Mesenteric fat pad (tissue), 1 donor: ENCODE measurements at regions not wholly inside any gene's neighbourhood (a gene's known extent, or its start where the extent isn't known, plus 50 kb on each side); places are given as distances from the start of the nearest gene placed in this dataset.

Experiments used
- DNase-seq: peaks from one replicate; pipeline ENCODE4 v3.0.0-alpha.2; 2020; ENCODE audit warnings: low spot score
- donor health status: DM: yes; HTN: yes; CAD: no.

DNA sequence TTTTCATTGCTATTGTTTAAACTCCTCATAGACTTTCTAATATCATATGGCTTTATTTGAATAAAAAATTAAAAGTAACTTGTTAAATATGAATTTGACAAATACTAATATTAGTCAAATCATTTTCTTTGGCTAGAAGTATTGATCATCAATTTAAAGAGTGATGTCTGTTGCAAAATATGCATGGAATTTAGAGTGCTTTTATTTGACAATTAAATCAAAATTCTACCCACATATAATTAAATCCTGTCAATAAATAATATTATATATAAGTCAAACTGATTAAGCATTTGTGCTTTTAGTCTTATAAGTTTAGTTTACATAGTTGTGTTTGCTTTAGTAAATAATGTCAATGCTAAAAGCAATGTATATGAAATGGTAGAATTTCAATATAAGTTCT is 318.6 kb upstream of the ROBO1 start:
- DNase-seq = no peak

DNA sequence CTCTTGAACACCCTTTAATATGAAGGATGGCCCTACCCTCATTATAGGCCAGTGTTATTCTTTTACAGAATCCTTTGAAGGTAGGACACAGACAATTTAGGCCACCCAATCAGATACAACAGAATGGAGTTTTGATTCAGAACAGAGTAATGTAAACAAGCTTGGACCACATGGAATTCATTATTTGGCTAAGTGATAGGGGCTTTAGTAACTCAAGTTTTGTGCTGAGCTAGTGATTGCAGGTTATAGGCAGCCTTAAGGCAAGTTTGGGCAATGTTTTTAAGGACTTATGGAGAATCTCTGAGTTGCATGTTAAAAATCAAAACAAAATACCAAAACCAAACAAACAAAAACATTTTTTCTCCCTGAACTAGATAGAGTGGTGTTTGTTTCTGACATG is 312.1 kb upstream of the ROBO1 start:
- DNase-seq = no peak

DNA sequence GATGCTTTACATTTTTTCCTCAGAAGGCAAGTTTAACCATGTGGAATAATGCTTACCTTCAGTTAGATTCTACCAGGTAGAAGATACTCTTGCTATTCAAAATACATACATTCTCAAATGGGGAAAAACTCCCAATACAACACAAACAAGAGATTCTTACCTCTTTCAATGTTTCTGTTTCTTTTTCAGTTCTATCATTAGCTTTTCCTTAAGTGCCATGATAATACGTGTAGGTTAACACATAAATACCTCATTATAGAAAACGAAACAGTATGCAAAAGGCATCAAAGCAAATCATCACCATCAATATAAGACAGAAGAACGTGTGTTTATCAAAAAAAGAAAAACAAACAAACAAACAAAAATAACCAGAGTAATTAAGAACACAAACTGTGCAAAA is 300.7 kb upstream of the ROBO1 start:
- no peak for DNase-seq

DNA sequence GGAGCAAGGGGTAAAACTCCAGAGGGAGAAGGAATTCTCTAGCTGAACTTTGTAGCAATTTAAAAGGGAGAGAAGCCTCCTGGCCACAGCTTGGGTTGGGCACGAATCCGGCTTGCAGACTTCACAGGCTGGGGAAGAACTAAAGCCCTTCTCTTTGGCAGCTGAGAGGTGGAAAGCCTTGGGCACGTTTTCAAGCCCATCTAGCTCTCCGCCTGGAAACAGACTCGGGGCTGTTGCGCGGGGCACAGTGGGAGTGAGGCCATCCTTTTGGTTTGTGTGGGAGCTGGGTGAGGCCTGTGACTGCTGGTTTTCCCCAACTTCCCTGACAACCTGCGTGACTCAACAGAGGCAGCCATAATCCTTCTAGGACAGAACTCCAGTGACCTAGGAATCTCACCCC is 295.7 kb upstream of the ROBO1 start:
- no peak for DNase-seq

DNA sequence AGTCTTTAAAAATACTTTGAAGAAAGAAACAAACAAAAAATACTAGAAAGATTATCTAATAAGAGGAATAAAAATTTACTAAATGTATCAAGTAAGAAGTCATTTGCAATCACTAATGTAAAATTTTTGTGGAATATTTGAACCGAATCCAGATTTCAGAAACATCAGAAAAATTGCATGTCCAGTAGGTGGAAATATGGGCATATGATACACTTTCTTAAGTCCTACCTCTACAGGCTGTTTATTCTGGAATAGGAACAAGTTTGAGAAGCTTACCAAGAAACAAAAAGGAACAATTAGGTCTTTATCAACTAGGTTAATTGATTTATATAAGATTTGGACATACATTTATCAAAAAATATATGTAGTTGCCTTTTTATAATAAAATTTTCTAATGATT is 292.9 kb upstream of the ROBO1 start:
- no peak for DNase-seq

GRCh38 chr3:80055306-80055705 is 287.5 kb upstream of the ROBO1 start:
- DNase-seq = no peak

- no peak for DNase-seq
Observed at GRCh38 chr3:80052271-80052670, 284.5 kb upstream of the ROBO1 start.

DNA sequence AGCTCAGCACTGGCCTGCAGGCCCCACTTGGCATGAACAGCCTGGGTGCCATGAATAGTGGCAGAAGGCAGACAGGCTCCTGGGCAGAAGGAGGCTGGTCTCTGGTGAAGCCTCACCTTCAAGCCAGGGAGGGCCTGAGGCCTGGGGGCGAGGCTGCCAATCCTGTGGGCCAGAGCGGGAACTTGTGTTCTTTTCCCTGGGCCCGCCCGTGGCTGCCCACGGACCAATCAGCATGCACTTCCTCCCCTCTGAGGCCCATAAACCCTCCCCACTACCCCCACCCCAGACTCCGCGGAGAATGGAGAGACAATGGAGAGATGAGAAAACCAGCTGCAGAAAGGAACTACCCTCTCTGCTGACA is 283.8 kb upstream of the ROBO1 start:
- DNase-seq = no peak

GRCh38 chr3:80050826-80051601 is 283.2 kb upstream of the ROBO1 start:
- no peak for DNase-seq

DNA sequence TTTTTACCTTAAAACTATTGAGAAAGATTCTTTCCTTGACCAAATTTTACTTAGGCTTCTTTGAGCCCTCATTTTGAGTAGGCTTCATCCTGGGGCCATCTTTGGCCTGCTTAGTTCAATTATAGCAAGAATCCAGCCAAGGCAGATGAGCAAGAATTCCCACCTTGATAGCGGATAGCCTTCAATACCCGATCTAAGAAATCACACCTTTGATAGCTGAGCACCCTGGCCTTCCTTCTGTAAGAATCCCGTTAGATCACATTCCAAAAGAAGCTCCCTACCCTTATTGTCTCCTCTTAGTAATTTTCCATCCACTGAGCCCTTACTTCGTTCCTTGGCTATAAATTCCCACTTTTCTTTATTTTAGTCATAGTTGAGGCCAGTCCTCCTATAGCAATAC is 275.4 kb upstream of the ROBO1 start:
- DNase-seq = no peak

- no peak for DNase-seq
Observed at GRCh38 chr3:80040067-80040466, 272.3 kb upstream of the ROBO1 start.

GRCh38 chr3:80036176-80036575 is 268.4 kb upstream of the ROBO1 start:
- DNase-seq = no peak

- DNase-seq = no peak
Observed at GRCh38 chr3:80035021-80035420, 267.2 kb upstream of the ROBO1 start.

DNA sequence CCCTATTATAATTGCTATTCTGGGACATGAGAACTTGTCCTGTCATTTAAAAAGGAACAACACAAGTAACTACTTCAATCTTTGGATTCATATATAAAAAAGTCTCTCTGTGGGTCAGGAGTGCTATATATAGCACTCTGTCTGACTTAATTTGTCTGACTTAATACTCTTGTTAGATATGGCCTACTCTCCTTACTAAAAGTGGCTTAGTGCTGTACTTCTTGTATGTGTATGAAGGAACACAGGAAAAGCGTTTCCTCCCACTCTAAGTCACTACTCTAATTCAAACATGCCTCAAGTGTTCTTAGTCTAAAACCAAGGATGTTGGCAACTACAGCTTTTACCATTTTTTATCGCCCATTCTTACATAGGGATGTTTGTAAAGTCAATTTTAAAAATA is 255.2 kb upstream of the ROBO1 start:
- no peak for DNase-seq

- no peak for DNase-seq
Observed at GRCh38 chr3:80018375-80018774, 250.6 kb upstream of the ROBO1 start.

DNA sequence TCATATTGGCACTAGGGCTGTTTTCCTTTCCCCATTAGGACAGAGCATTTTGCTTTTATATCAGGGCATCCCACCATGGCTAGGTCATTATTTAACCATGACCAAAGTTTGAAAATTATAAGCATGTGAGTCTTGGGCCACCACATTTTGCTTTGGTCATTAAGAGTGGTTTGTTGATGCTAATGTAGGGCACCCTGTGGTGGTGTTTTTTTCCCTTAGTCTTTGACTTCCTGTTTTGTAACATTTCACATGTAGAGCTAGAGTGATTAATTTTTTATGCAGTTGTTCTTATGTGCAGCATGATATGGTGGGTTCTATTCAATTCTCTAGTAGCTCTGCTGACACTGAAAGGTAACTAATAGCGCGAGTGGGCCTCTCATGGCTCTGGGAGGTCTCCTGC is 249.6 kb upstream of the ROBO1 start:
- DNase-seq = no peak

- DNase-seq = no peak
Observed at GRCh38 chr3:80014576-80014975, 246.8 kb upstream of the ROBO1 start.

DNA sequence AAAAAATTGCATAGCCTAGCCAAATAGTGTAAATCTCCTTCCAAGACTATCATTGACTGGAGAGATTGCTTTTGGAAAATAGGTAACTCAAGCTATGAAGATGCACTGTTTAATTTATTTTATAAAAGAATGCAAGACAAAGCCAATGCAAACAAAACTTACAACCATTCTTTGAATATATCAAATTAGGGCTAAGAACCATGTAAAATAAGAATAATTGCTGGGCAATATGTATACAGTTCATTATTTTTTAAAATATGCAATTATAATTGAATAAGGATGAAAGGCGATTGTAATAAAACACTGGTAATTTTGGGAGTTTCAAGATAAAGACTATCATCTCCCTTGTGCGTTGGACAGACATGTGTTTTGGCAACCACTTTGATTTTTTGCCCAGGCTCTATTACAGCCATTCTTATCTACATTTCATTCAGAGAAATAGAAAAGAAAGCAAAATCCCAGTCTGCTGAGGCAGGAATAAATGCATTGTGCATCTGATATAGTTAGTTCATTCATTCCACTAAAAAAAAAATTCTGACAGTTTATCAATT is 242.3 kb upstream of the ROBO1 start:
- DNase-seq = no peak

DNA sequence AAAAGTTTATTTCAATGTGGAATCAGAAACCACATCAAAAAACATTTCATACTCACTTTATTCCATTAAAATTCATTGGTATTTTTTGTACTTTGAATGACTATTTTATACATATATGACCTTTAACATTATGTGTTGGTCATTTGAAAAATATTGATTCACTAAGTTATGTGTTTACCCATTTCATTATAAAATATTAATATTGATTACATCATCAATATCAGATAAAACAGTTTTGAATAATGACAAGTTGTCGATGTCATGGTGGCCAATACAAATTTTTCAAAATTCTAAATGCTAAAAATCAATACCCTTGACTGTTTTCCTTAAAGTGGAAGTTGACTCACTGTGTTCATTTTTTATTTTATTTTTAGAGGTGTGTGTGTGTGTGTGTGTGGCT is 239.7 kb upstream of the ROBO1 start:
- no peak for DNase-seq

DNA sequence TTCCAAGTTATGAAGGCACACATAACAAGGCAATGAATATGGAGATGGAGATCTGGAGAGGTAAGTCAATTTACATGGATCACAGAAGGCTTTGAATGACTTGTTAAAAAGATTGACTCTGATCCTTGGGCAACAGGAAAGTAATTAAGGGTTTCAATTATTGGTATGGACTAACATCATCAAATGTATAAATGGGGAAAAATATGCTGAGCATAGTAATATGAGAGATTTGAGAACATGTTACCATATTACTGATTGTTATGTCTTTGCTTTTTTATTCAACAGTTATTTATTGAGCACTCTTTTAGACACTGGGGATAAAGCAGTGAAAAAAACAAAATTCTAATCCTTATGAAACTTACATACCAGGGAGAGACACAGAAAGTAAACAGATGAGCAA is 238.5 kb upstream of the ROBO1 start:
- DNase-seq = no peak

- DNase-seq = no peak
Observed at GRCh38 chr3:80000022-80000421, 232.2 kb upstream of the ROBO1 start.

DNA sequence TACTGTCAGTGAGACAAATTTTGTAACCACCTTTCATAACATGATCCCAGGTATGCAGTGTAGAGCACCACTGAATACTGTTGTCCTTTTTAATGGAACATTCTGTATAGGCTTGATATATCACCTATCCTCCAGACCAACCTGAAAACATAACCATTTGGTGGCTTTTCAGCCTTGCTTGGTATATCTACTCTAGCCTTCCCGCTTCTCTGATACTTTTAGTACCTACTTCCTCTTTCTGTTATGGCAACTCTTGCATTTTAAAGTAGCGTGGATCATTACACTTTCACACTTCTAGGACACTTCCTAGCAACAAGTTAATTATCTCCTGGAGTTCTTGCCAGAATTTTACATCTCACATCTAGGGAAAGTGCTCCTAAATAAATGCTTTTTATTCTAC is 226.6 kb upstream of the ROBO1 start:
- no peak for DNase-seq

DNA sequence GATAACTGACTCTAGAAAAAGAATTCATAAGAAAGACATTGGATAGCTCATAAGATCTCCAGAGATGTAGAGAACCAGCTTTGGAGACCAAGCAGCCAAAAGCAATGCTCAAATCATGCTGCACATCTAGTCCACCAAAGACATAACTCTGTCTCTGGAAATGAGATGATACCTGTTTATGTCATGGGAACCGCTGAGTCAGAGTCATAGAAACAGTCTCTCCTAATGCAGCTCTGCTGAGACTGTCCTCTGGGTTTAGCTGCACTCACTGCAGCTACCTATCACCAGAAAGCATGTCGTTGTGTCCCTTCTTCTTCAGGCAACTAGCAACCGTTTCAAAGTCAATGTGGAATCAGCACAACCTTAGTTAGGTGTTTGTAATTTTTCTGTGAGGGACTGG is 218.5 kb upstream of the ROBO1 start:
- no peak for DNase-seq

- no peak for DNase-seq
Observed at GRCh38 chr3:79985816-79986215, 218.0 kb upstream of the ROBO1 start.
